WTC11 (cell line): ENCODE measurements at regions not wholly inside any gene's neighbourhood (a gene's known extent, or its start where the extent isn't known, plus 50 kb on each side); places are given as distances from the start of the nearest gene placed in this dataset.

ENCODE experiments used
- FOXK1 ChIP-seq: sonication (generic); formaldehyde crosslinking; IDR thresholded peaks from 2 replicates; pipeline ENCODE4 v1.8.0; 2022; ENCODE audit warnings: mild to moderate bottlenecking, moderate library complexity, missing genetic modification reagents
- HMGXB4 ChIP-seq: sonication (generic); formaldehyde crosslinking; IDR thresholded peaks from 2 replicates; pipeline ENCODE4 v1.8.1; 2023; ENCODE audit warnings: mild to moderate bottlenecking, moderate library complexity, missing genetic modification reagents
- JUN ChIP-seq: sonication (generic); formaldehyde crosslinking; IDR thresholded peaks from 2 replicates; pipeline ENCODE4 v1.8.0; 2023; ENCODE audit warnings: mild to moderate bottlenecking, missing genetic modification reagents
- KAT7 ChIP-seq: sonication (generic); formaldehyde crosslinking; IDR thresholded peaks from 2 replicates; pipeline ENCODE4 v1.8.1; 2023; ENCODE audit warnings: missing genetic modification reagents, mild to moderate bottlenecking, borderline replicate concordance
- PREB ChIP-seq: sonication (generic); formaldehyde crosslinking; IDR thresholded peaks from 2 replicates; pipeline ENCODE4 v1.8.1; 2022; ENCODE audit warnings: mild to moderate bottlenecking, missing genetic modification reagents, moderate library complexity, borderline replicate concordance
- ZNF121 ChIP-seq: sonication (generic); formaldehyde crosslinking; IDR thresholded peaks from 2 replicates; pipeline ENCODE4 v1.8.0; 2023; ENCODE audit warnings: missing genetic modification reagents
- TF ChIP-seq, protein P1 (sequence below): sonication (generic); formaldehyde crosslinking; IDR thresholded peaks from 2 replicates; pipeline ENCODE4 v1.8.0; 2022; ENCODE audit warnings: mild to moderate bottlenecking, missing genetic modification reagents
- TF ChIP-seq, protein P2 (sequence below): sonication (generic); formaldehyde crosslinking; IDR thresholded peaks from 2 replicates; pipeline ENCODE4 v1.8.0; 2022; ENCODE audit warnings: mild to moderate bottlenecking, missing genetic modification reagents
- TF ChIP-seq, protein P3 (sequence below): fragments of 200-600 bp; IDR thresholded peaks from 2 replicates; pipeline ENCODE4 v1.8.0; 2022; ENCODE audit warnings: antibody characterized with exemption
- TF ChIP-seq, protein P4 (sequence below): sonication (generic); formaldehyde crosslinking; IDR thresholded peaks from 2 replicates; pipeline ENCODE4 v1.8.1; 2023; ENCODE audit warnings: mild to moderate bottlenecking, missing genetic modification reagents, moderate library complexity
- TF ChIP-seq, protein P5 (sequence below): sonication (generic); formaldehyde crosslinking; conservative IDR thresholded peaks from 2 replicates; pipeline ENCODE4 v1.8.1; 2023; ENCODE audit warnings: mild to moderate bottlenecking, low read depth, missing genetic modification reagents, moderate library complexity

GRCh38 chr14:43116341-43116740 lies 1390.7 kb downstream of the FSCB start:
- TF ChIP-seq, protein P1, sequence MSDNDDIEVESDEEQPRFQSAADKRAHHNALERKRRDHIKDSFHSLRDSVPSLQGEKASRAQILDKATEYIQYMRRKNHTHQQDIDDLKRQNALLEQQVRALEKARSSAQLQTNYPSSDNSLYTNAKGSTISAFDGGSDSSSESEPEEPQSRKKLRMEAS (CRISPR knock-in tag) = no peak
- TF ChIP-seq HMGXB4 (CRISPR knock-in tag) = no peak
- TF ChIP-seq FOXK1 = no peak
- TF ChIP-seq, protein P2, sequence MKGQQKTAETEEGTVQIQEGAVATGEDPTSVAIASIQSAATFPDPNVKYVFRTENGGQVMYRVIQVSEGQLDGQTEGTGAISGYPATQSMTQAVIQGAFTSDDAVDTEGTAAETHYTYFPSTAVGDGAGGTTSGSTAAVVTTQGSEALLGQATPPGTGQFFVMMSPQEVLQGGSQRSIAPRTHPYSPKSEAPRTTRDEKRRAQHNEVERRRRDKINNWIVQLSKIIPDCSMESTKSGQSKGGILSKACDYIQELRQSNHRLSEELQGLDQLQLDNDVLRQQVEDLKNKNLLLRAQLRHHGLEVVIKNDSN = no peak
- TF ChIP-seq ZNF121 = no peak
- TF ChIP-seq, protein P3, sequence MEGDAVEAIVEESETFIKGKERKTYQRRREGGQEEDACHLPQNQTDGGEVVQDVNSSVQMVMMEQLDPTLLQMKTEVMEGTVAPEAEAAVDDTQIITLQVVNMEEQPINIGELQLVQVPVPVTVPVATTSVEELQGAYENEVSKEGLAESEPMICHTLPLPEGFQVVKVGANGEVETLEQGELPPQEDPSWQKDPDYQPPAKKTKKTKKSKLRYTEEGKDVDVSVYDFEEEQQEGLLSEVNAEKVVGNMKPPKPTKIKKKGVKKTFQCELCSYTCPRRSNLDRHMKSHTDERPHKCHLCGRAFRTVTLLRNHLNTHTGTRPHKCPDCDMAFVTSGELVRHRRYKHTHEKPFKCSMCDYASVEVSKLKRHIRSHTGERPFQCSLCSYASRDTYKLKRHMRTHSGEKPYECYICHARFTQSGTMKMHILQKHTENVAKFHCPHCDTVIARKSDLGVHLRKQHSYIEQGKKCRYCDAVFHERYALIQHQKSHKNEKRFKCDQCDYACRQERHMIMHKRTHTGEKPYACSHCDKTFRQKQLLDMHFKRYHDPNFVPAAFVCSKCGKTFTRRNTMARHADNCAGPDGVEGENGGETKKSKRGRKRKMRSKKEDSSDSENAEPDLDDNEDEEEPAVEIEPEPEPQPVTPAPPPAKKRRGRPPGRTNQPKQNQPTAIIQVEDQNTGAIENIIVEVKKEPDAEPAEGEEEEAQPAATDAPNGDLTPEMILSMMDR = no peak
- TF ChIP-seq, protein P4, sequence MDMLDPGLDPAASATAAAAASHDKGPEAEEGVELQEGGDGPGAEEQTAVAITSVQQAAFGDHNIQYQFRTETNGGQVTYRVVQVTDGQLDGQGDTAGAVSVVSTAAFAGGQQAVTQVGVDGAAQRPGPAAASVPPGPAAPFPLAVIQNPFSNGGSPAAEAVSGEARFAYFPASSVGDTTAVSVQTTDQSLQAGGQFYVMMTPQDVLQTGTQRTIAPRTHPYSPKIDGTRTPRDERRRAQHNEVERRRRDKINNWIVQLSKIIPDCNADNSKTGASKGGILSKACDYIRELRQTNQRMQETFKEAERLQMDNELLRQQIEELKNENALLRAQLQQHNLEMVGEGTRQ = no peak
- TF ChIP-seq JUN (CRISPR knock-in tag) = no peak
- no peak for TF ChIP-seq KAT7 (CRISPR knock-in tag)
- TF ChIP-seq, protein P5, sequence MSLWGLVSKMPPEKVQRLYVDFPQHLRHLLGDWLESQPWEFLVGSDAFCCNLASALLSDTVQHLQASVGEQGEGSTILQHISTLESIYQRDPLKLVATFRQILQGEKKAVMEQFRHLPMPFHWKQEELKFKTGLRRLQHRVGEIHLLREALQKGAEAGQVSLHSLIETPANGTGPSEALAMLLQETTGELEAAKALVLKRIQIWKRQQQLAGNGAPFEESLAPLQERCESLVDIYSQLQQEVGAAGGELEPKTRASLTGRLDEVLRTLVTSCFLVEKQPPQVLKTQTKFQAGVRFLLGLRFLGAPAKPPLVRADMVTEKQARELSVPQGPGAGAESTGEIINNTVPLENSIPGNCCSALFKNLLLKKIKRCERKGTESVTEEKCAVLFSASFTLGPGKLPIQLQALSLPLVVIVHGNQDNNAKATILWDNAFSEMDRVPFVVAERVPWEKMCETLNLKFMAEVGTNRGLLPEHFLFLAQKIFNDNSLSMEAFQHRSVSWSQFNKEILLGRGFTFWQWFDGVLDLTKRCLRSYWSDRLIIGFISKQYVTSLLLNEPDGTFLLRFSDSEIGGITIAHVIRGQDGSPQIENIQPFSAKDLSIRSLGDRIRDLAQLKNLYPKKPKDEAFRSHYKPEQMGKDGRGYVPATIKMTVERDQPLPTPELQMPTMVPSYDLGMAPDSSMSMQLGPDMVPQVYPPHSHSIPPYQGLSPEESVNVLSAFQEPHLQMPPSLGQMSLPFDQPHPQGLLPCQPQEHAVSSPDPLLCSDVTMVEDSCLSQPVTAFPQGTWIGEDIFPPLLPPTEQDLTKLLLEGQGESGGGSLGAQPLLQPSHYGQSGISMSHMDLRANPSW (CRISPR knock-in tag) = no peak
- no peak for TF ChIP-seq PREB (CRISPR knock-in tag)
